HG03354 (cell line): ENCODE measurements at regions not wholly inside any gene's neighbourhood (a gene's known extent, or its start where the extent isn't known, plus 50 kb on each side); places are given as distances from the start of the nearest gene placed in this dataset.
"Not testable (repeated sequence)": the region's sequence is repeated elsewhere in the genome, so short reads cannot be mapped to it uniquely, and the experiment has no call there.

Experiments
- ATAC-seq: cut with Tn5 transposase; IDR thresholded peaks from one replicate; pipeline ENCODE4 v1.9.1; 2021; ENCODE audit warnings: mild to moderate bottlenecking; ENCODE audit not compliant: unreplicated experiment, poor library complexity, severe bottlenecking

GRCh38 chr21:28877318-28877884, 115.3 kb downstream of the LTN1 start:
- no peak for ATAC-seq

- ATAC-seq: no peak
These were observed 117.6 kb downstream of the LTN1 start for GRCh38 chr21:28875078-28875477.

- ATAC-seq: no peak
These were observed 120.5 kb downstream of the LTN1 start for GRCh38 chr21:28872218-28872617.

GRCh38 chr21:28871388-28872010, 121.2 kb downstream of the LTN1 start:
- ATAC-seq: no peak

- no peak for ATAC-seq
These were observed 125.3 kb downstream of the LTN1 start for GRCh38 chr21:28867401-28867800.

- no peak for ATAC-seq
These were observed 127.0 kb downstream of the LTN1 start for GRCh38 chr21:28865488-28866186.

- no peak for ATAC-seq
These were observed 134.3 kb downstream of the LTN1 start for GRCh38 chr21:28858424-28858823.

GRCh38 chr21:28857752-28858151, 134.9 kb downstream of the LTN1 start:
- ATAC-seq: no peak

- no peak for ATAC-seq
These were observed 136.0 kb downstream of the LTN1 start for GRCh38 chr21:28856588-28857250.

GRCh38 chr21:28852706-28853105, 140.0 kb downstream of the LTN1 start:
- ATAC-seq: no peak

GRCh38 chr21:28851645-28852044, 141.0 kb downstream of the LTN1 start:
- ATAC-seq: no peak

- not testable (repeated sequence) for ATAC-seq
These were observed 153.4 kb downstream of the LTN1 start for GRCh38 chr21:28839237-28839636.

- ATAC-seq: not testable (repeated sequence)
These were observed 155.3 kb downstream of the LTN1 start for GRCh38 chr21:28837426-28837825.

GRCh38 chr21:28836588-28836987, 156.1 kb downstream of the LTN1 start:
- ATAC-seq: not testable (repeated sequence)

- no peak for ATAC-seq
These were observed 158.1 kb downstream of the LTN1 start for GRCh38 chr21:28834335-28835238.

- ATAC-seq: no peak
These were observed 159.1 kb downstream of the LTN1 start for GRCh38 chr21:28833609-28834008.

GRCh38 chr21:28833182-28833581, 159.5 kb downstream of the LTN1 start:
- no peak for ATAC-seq

- no peak for ATAC-seq
These were observed 160.0 kb downstream of the LTN1 start for GRCh38 chr21:28832715-28833061.

- no peak for ATAC-seq
These were observed 160.5 kb downstream of the LTN1 start for GRCh38 chr21:28832013-28832714.
